Spinal cord (tissue), 9 donors: ENCODE measurements at regions not wholly inside any gene's neighbourhood (a gene's known extent, or its start where the extent isn't known, plus 50 kb on each side); places are given as distances from the start of the nearest gene placed in this dataset.

Experiments used
- DNase-seq, 6 donors: peaks; one replicate each; pipeline versions ENCODE4 v3.0.0 to v3.0.0-alpha.2; 2013 to 2015; ENCODE audit warnings: low spot score in 6 of 6, low read depth in 4 of 6
- H3K27ac ChIP-seq: one replicate; pipeline ENCODE4 v1.5.1; 2013; ENCODE audit warnings: low read depth, low read length, control low read depth
- H3K27me3 ChIP-seq: one replicate; pipeline ENCODE4 v1.6.1; 2013; ENCODE audit warnings: low read length; ENCODE audit not compliant: control insufficient read depth, insufficient read depth
- H3K36me3 ChIP-seq: one replicate; pipeline ENCODE4 v1.6.1; 2013; ENCODE audit warnings: low read length; ENCODE audit not compliant: control insufficient read depth, insufficient read depth
- H3K4me1 ChIP-seq: one replicate; pipeline ENCODE4 v1.6.1; 2013; ENCODE audit warnings: low read length; ENCODE audit not compliant: control insufficient read depth, insufficient read depth
- H3K4me3 ChIP-seq: one replicate; pipeline ENCODE4 v1.5.1; 2013; ENCODE audit warnings: low read depth, low read length, control low read depth
- H3K9me3 ChIP-seq: one replicate; pipeline ENCODE4 v1.6.1; 2013; ENCODE audit warnings: low read length; ENCODE audit not compliant: control insufficient read depth, insufficient read depth
- WGBS: methylation state at CpG from one replicate; pipeline ENCODE4 v1.1.5; 2013; ENCODE audit warnings: missing lambda C conversion rate; ENCODE audit not compliant: insufficient coverage; 5-methylcytosine and 5-hydroxymethylcytosine counted together
- donor health status: healthy.

DNA sequence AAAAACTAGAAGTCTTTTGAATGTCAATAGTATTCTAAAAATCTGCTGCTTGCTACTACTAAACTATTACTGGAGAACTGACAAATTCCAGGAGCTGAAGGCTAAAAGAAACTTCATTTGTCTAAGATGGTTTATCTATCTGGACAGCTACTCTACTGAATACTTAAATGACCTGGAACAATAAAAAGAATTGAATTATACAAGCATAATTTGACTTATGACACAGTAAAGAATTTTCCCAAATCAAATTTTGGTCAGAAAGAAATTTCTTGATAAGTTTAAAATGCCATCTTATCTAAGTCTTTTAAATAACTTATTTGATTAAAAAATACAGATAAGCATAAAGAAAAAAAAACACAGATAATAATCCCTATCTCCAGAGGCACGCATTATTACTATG lies 80.2 kb upstream of the ITGA4 start:
- Histone ChIP-seq H3K9me3 (no peaks in the 10 kb centered on the region), H3K36me3 (no peaks in the 10 kb centered on the region), H3K27me3 (no peaks in the 10 kb centered on the region), H3K4me1 (peaks cover 3% of the 10 kb centered on the region), H3K27ac (no peak overlapping the region), H3K4me3 (no peak overlapping the region)
- WGBS, result no CpG with 5 or more reads among the region's 1 CpG
- no peak for DNase-seq

- peak in 2 of 6 donors; percentile 49 to 79 for DNase-seq
- Histone ChIP-seq H3K36me3 (no peaks in the 10 kb centered on the region), H3K4me3 (no peak overlapping the region), H3K27me3 (no peaks in the 10 kb centered on the region), H3K9me3 (no peaks in the 10 kb centered on the region), H3K4me1 (peaks cover 3% of the 10 kb centered on the region), H3K27ac (no peak overlapping the region)
- WGBS, result 55% methylated on average over 5 of the region's 5 CpGs
Measured at GRCh38 chr2:181378491-181378890, 78.7 kb upstream of the ITGA4 start.

DNA sequence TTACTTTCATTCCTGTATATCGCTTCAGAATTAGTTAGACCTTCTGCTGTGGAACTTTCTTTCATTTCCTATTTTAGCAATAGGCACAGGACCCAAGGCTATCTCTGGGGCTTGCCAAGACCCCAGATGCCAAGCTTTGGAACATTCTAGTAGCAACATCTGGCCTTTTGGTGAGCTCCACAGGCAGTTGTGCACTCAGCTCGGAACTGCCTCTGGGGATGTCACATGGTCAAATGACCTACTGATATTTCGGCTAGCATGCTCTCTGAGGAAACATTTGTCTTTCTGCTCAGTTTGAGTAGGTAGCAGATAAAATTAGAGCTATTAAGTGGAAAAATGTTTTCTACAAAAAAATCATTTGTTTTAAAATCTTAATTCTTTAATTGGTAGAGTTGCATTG lies 76.6 kb upstream of the ITGA4 start:
- DNase-seq, result no peak
- Histone ChIP-seq H3K9me3 (no peaks in the 10 kb centered on the region), H3K4me1 (peaks cover 3% of the 10 kb centered on the region), H3K4me3 (no peak overlapping the region), H3K27ac (no peak overlapping the region), H3K27me3 (no peaks in the 10 kb centered on the region), H3K36me3 (no peaks in the 10 kb centered on the region)
- 40% methylated on average over 1 of the region's 3 CpGs for WGBS

DNA sequence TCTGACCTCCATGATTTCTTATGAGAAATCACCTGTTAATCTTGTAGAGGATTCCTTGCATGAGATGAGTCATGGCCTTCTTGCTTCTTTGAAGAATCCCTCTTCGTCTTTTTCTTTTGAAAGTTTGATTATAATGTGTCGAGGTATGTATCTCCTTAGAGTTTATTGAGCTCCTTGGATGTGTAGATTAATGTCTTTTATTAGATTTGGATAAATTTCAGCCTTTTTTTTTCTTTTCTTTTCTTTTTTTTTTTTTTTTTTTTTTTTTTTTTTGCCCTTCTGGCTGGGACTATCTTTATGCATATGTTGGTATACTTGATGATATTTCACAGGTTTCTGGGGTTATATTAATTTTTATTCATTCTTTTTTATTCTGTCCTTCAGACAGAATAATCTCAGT lies 72.3 kb upstream of the ITGA4 start:
- Histone ChIP-seq H3K9me3 (no peaks in the 10 kb centered on the region), H3K4me1 (no peaks in the 10 kb centered on the region), H3K4me3 (no peak overlapping the region), H3K36me3 (no peaks in the 10 kb centered on the region), H3K27me3 (no peaks in the 10 kb centered on the region), H3K27ac (no peak overlapping the region)
- WGBS, result 100% methylated on average over 1 of the region's 2 CpGs
- DNase-seq, result no peak

- no peaks in the 10 kb centered on the region for H3K27me3 ChIP-seq
- no CpG with 5 or more reads among the region's 3 CpGs for WGBS
- no peaks in the 10 kb centered on the region for H3K4me1 ChIP-seq
- H3K9me3 ChIP-seq, result no peaks in the 10 kb centered on the region
- DNase-seq, result no peak
- H3K36me3 ChIP-seq, result no peaks in the 10 kb centered on the region
- no peak overlapping the region for H3K27ac ChIP-seq
- H3K4me3 ChIP-seq, result no peak overlapping the region
Measured at GRCh38 chr2:181389524-181389923, 67.7 kb upstream of the ITGA4 start.

- DNase-seq, result no peak
- H3K4me1 ChIP-seq, result no peaks in the 10 kb centered on the region
- no peaks in the 10 kb centered on the region for H3K27me3 ChIP-seq
- H3K27ac ChIP-seq, result no peak overlapping the region
- no peaks in the 10 kb centered on the region for H3K9me3 ChIP-seq
- no peak overlapping the region for H3K4me3 ChIP-seq
- 25% methylated on average over 1 of the region's 1 CpG for WGBS
- H3K36me3 ChIP-seq, result no peaks in the 10 kb centered on the region
Measured at GRCh38 chr2:181393472-181393871, 63.7 kb upstream of the ITGA4 start.

DNA sequence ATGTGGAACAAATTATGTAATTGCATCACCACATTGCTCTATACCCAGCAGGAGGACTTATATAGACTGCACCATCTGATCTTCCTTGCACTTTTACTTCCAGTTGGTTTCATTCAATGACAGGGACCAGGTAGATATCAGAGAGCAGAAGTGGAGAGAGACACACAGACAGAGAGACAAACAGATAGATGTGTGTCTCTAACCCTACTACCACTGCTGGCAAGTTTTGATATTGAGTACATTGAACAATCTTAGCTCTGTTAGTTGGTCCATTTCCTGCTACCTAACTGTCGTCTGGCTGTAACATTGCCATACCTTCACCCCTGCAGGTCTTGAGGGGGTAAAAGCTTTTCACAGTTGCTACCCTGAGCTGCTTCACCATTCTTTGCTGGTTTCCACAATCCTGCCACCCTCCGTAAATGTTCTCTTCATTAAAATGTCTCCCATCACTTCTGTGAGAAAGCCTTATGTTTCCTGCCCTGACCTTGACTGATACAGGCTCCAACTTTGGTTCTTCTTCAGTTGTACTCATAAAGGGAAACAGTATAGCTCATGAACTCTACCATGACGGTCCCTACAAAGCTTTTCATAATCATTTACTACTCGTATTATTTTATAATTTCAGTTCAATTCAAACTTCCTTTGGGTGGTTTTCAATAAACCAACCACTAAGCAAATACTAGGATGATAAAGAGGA lies 62.3 kb upstream of the ITGA4 start:
- H3K36me3 ChIP-seq, result no peaks in the 10 kb centered on the region
- H3K4me3 ChIP-seq, result no peak overlapping the region
- H3K9me3 ChIP-seq, result no peaks in the 10 kb centered on the region
- 100% methylated on average over 1 of the region's 4 CpGs for WGBS
- no peak for DNase-seq
- H3K27me3 ChIP-seq, result no peaks in the 10 kb centered on the region
- H3K4me1 ChIP-seq, result no peaks in the 10 kb centered on the region
- no peak overlapping the region for H3K27ac ChIP-seq

DNA sequence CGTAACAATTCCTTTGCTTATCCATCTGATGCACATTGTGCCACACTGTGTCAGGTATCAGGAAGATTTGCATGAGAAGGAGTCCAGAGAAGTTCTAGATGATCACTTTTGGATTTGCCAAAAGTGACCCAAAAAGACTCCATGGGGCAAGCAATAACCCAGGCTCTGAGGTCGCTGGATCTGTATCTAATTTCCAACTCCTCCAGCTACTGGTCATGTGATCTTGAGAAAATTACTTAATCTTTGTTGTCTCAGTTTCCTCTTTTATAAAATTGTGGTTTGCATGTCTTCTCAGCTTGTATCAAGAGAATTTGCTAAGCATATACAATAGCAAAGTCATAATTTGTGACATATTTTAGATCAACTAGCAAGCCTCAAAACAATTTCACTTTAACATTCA lies 61.3 kb upstream of the ITGA4 start:
- no peak overlapping the region for H3K4me3 ChIP-seq
- H3K9me3 ChIP-seq, result no peaks in the 10 kb centered on the region
- no peaks in the 10 kb centered on the region for H3K36me3 ChIP-seq
- no peaks in the 10 kb centered on the region for H3K4me1 ChIP-seq
- DNase-seq, result no peak
- no CpG with 5 or more reads among the region's 2 CpGs for WGBS
- no peak overlapping the region for H3K27ac ChIP-seq
- no peaks in the 10 kb centered on the region for H3K27me3 ChIP-seq

DNA sequence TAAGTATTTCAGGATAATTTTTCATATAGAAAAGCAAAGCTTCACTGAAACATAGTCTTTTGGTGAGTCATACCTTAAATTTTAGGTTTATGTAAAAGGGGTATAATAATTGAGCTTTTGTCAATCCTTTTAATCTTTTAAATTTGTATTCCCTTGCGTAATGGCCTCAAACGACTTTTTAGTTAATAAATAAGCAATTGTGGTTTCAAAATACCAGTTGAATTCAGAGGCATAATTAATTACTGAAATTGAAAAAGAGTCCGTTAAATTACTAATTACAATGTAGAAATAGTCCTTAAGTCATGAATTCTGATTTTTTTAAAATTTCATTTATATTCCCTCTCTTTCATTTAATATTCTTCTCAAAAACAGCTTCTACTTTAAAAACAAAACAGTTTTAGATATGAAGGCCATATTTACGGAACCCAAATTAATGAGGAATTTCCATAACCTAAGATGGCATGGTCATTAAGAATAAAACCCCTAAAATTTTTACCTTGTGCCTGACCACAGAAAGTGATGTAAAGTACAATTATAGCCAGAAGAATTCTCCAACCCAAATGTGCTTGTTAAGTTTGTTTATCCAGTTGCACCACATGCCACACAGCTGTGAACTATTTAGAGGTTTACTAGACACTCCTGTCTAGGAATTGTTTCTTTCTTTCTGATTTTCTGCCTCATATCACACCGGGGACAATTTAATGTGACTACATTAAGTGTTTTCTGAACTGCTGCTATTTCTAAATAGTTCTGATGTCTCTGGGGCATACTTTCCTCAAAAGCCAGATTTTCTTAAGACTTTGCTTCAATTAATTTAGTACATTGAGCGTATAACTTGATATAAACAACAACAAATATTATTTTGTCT lies 60.7 kb upstream of the ITGA4 start:
- Histone ChIP-seq H3K9me3 (no peaks in the 10 kb centered on the region), H3K4me3 (no peak overlapping the region), H3K36me3 (no peaks in the 10 kb centered on the region), H3K4me1 (no peaks in the 10 kb centered on the region), H3K27ac (no peak overlapping the region), H3K27me3 (no peaks in the 10 kb centered on the region)
- WGBS, result no CpG with 5 or more reads among the region's 6 CpGs
- peak in 1 of 6 donors; percentile 66 for DNase-seq

DNA sequence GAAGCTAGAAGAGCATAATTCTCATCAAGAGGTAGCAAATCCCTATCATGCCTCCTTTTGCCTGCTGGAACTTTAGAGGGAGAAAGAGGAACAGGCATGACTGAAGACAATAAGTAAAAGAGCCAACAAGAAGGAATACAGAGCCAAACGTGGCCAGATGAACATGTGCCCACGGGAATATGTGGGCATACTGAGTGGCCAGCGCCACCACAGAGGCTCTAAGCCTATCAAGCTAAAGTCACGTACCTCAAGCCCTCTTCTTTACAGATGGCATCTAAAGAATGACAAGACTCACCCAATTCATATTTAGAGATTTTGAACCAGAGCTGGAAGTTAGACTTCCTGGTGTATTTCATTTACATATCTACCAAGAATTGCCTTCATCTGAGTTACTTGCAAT lies 59.9 kb upstream of the ITGA4 start:
- no peaks in the 10 kb centered on the region for H3K4me1 ChIP-seq
- DNase-seq, result no peak
- H3K27ac ChIP-seq, result no peak overlapping the region
- 89% methylated on average over 3 of the region's 4 CpGs for whole genome bisulfite sequencing
- no peaks in the 10 kb centered on the region for H3K36me3 ChIP-seq
- no peaks in the 10 kb centered on the region for H3K9me3 ChIP-seq
- no peaks in the 10 kb centered on the region for H3K27me3 ChIP-seq
- no peak overlapping the region for H3K4me3 ChIP-seq
